ENCODE measurements at regions not wholly inside any gene's neighbourhood (a gene's known extent, or its start where the extent isn't known, plus 50 kb on each side); places are given as distances from the start of the nearest gene placed in this dataset.
"Not testable (repeated sequence)": the region's sequence is repeated elsewhere in the genome, so short reads cannot be mapped to it uniquely, and the experiment has no call there.

DNA sequence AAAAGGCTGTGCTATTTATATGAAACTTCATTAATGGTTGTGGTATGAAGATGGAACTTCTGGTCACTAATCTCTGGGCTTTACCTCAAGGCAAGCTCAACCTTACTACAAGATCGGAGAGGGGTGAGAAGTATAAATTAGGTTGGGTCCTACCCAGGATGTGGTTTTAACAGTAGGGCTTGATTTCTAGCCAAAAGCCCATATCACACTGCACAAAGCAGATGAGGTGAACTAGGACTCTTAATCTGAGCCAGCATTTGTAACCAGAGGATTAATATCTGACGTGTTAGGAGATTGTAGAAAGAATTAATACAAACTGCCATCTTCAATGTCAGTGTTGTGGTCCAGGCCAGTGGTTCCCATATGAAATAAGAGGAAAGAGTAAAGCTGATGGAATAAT, 86.4 kb upstream of the RGPD4 start:
- no peak overlapping the region for H3K4me2 ChIP-seq (ENCODE audit: low read length)
- no peaks in the 10 kb centered on the region for H3K27me3 ChIP-seq (ENCODE audit: low read depth, low read length)
- no peak overlapping the region for H2AFZ ChIP-seq (ENCODE audit: low read depth, low read length)
- H3K79me2 ChIP-seq (ENCODE audit: low read length), result no peaks in the 10 kb centered on the region
- H3K27ac ChIP-seq (ENCODE audit: low read length), result no peak overlapping the region
- no peak overlapping the region for H3K4me3 ChIP-seq (ENCODE audit: low read length)
- H3K9ac ChIP-seq (ENCODE audit: low read length), result no peak overlapping the region
- H3K9me3 ChIP-seq (ENCODE audit: insufficient read depth, low read length), result no peaks in the 10 kb centered on the region
- no peaks in the 10 kb centered on the region for H3K36me3 ChIP-seq (replicated peaks; ENCODE audit: low read depth, low read length)
- H3K4me1 ChIP-seq (ENCODE audit: low read length), result no peaks in the 10 kb centered on the region
- H4K20me1 ChIP-seq (ENCODE audit: insufficient read depth, low read length), result no peaks in the 10 kb centered on the region
- TF ChIP-seq, protein P1, sequence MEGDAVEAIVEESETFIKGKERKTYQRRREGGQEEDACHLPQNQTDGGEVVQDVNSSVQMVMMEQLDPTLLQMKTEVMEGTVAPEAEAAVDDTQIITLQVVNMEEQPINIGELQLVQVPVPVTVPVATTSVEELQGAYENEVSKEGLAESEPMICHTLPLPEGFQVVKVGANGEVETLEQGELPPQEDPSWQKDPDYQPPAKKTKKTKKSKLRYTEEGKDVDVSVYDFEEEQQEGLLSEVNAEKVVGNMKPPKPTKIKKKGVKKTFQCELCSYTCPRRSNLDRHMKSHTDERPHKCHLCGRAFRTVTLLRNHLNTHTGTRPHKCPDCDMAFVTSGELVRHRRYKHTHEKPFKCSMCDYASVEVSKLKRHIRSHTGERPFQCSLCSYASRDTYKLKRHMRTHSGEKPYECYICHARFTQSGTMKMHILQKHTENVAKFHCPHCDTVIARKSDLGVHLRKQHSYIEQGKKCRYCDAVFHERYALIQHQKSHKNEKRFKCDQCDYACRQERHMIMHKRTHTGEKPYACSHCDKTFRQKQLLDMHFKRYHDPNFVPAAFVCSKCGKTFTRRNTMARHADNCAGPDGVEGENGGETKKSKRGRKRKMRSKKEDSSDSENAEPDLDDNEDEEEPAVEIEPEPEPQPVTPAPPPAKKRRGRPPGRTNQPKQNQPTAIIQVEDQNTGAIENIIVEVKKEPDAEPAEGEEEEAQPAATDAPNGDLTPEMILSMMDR (IDR thresholded peaks at IDR 0.05; ENCODE audit: low read depth, low read length), result no peak
- TF ChIP-seq EZH2phosphoT487 (IDR thresholded peaks at IDR 0.05; ENCODE audit: low read depth), result no peak

DNA sequence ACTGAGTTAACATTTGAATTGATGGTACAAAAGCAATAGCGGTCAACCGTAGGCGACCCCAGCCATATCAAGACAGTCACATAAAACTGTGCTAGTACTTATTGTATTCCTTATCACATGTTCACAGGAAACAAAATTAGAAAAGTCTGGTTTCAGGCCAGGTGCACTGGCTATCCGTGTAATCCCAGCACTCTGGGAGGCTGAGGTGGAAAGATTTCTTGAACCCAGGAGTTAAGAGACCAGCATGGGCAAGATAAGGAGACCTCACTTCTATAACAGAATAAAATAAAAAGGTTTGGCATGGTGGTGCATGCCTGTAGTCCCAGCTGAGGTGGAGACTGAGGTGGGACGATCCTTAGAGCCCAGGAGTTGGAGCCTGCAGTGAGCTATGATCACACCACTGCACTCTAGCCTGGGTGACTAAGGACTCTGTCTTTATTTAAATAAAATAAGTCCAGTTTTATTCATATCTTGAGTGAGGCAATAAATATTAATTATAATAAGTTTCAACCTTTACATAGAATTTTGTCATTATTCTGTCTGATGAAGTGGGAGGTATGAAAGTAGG, 84.1 kb upstream of the RGPD4 start:
- Histone ChIP-seq H3K9ac (ENCODE audit: low read length) (no peak overlapping the region), H2AFZ (ENCODE audit: low read depth, low read length) (no peak overlapping the region), H3K4me2 (ENCODE audit: low read length) (no peak overlapping the region), H3K27ac (ENCODE audit: low read length) (no peak overlapping the region), H4K20me1 (ENCODE audit: insufficient read depth, low read length) (no peaks in the 10 kb centered on the region), H3K9me3 (ENCODE audit: insufficient read depth, low read length) (no peaks in the 10 kb centered on the region), H3K4me3 (ENCODE audit: low read length) (no peak overlapping the region), H3K79me2 (ENCODE audit: low read length) (no peaks in the 10 kb centered on the region), H3K4me1 (ENCODE audit: low read length) (no peaks in the 10 kb centered on the region), H3K36me3 (replicated peaks; ENCODE audit: low read depth, low read length) (no peaks in the 10 kb centered on the region), H3K27me3 (ENCODE audit: low read depth, low read length) (no peaks in the 10 kb centered on the region)
- TF ChIP-seq, protein P1 (IDR thresholded peaks at IDR 0.05; ENCODE audit: low read depth, low read length), result no peak
- no peak for TF ChIP-seq EZH2phosphoT487 (IDR thresholded peaks at IDR 0.05; ENCODE audit: low read depth)

DNA sequence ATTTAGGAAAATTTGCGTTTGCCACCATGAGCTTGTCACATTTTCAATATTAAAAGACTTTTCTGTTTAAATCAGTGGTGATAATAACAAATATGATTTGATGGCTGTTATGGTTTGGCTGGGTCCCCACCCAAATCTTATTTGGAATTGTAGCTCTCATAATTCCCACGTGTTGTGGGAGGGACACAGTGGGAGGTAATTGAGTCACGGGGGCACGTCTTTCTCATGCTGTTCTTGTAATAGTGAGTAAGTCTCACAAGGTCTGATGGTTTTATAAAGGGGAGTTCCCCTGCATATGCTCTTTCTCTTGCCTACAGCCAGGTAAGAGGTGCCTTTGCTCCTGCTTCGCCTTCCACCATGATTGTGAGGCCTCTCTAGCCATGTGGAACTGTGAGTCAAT, 83.4 kb upstream of the RGPD4 start:
- H3K79me2 ChIP-seq (ENCODE audit: low read length), result no peaks in the 10 kb centered on the region
- H3K9ac ChIP-seq (ENCODE audit: low read length), result no peak overlapping the region
- TF ChIP-seq EZH2phosphoT487 (IDR thresholded peaks at IDR 0.05; ENCODE audit: low read depth), result no peak
- TF ChIP-seq, protein P1 (IDR thresholded peaks at IDR 0.05; ENCODE audit: low read depth, low read length), result no peak
- no peak overlapping the region for H2AFZ ChIP-seq (ENCODE audit: low read depth, low read length)
- H3K36me3 ChIP-seq (replicated peaks; ENCODE audit: low read depth, low read length), result no peaks in the 10 kb centered on the region
- no peak overlapping the region for H3K4me2 ChIP-seq (ENCODE audit: low read length)
- H4K20me1 ChIP-seq (ENCODE audit: insufficient read depth, low read length), result no peaks in the 10 kb centered on the region
- H3K9me3 ChIP-seq (ENCODE audit: insufficient read depth, low read length), result no peaks in the 10 kb centered on the region
- no peaks in the 10 kb centered on the region for H3K4me1 ChIP-seq (ENCODE audit: low read length)
- no peak overlapping the region for H3K27ac ChIP-seq (ENCODE audit: low read length)
- H3K27me3 ChIP-seq (ENCODE audit: low read depth, low read length), result no peaks in the 10 kb centered on the region
- no peak overlapping the region for H3K4me3 ChIP-seq (ENCODE audit: low read length)

DNA sequence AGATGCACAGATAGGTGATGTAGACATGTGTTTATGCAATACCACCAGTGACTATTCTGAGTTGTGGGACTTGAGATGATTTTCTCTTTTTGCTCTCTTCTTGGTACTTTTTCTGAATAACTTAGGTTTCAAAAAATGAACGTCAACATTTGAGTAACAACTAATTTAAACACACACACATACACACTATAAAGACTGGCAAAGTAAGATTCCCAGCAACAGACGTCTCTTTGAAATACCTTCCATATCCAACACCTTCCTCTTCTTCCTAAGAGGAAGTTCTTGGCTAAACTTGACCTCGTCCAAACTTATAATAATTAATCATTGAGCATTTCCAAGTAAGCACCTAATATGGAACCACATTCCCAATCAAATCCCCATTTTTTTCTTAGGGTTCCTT, 81.6 kb upstream of the RGPD4 start:
- Histone ChIP-seq H3K27ac (ENCODE audit: low read length) (no peak overlapping the region), H3K4me3 (ENCODE audit: low read length) (no peak overlapping the region), H3K27me3 (ENCODE audit: low read depth, low read length) (no peaks in the 10 kb centered on the region), H3K4me2 (ENCODE audit: low read length) (no peak overlapping the region), H3K36me3 (replicated peaks; ENCODE audit: low read depth, low read length) (no peaks in the 10 kb centered on the region), H3K9ac (ENCODE audit: low read length) (no peak overlapping the region), H3K79me2 (ENCODE audit: low read length) (no peaks in the 10 kb centered on the region), H4K20me1 (ENCODE audit: insufficient read depth, low read length) (no peaks in the 10 kb centered on the region), H2AFZ (ENCODE audit: low read depth, low read length) (no peak overlapping the region), H3K9me3 (ENCODE audit: insufficient read depth, low read length) (no peaks in the 10 kb centered on the region), H3K4me1 (ENCODE audit: low read length) (no peaks in the 10 kb centered on the region)
- TF ChIP-seq EZH2phosphoT487 (IDR thresholded peaks at IDR 0.05; ENCODE audit: low read depth), result no peak
- TF ChIP-seq, protein P1 (IDR thresholded peaks at IDR 0.05; ENCODE audit: low read depth, low read length), result no peak

DNA sequence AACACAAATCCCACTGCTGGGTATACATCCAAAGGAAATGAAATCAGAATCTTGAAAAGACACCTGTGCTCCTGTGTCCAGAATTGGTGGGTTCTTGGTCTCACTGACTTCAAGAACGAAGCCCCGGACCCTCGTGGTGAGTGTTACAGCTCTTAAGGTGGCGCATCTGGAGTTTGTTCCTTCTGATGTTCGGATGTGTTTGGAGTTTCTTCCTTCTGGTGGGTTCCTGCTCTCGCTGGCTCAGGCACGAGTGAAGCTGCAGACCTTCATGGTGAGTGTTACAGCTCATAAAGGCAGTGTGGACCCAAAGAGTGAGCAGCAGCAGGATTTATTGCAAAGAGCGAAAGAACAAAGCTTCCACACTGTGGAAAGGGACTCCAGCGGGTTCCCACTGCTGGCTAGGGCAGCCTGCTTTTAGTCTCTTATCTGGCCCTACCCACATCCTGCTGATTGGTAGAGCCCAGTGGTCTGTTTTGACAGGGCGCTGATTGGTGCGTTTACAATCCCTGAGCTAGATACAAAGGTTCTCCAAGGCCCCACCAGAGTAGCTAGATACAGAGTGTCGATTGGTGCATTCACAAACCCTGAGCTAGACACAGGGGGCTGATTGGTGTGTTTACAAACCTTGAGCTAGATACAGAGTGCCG, 80.0 kb upstream of the RGPD4 start:
- not testable (repeated sequence) for H3K9me3 ChIP-seq (ENCODE audit: insufficient read depth, low read length); H4K20me1 ChIP-seq (ENCODE audit: insufficient read depth, low read length); H3K4me3 ChIP-seq (ENCODE audit: low read length); H3K79me2 ChIP-seq (ENCODE audit: low read length); H3K27ac ChIP-seq (ENCODE audit: low read length); H3K4me2 ChIP-seq (ENCODE audit: low read length); H3K9ac ChIP-seq (ENCODE audit: low read length); H3K36me3 ChIP-seq (replicated peaks; ENCODE audit: low read depth, low read length); H3K4me1 ChIP-seq (ENCODE audit: low read length); H3K27me3 ChIP-seq (ENCODE audit: low read depth, low read length); H2AFZ ChIP-seq (ENCODE audit: low read depth, low read length)

DNA sequence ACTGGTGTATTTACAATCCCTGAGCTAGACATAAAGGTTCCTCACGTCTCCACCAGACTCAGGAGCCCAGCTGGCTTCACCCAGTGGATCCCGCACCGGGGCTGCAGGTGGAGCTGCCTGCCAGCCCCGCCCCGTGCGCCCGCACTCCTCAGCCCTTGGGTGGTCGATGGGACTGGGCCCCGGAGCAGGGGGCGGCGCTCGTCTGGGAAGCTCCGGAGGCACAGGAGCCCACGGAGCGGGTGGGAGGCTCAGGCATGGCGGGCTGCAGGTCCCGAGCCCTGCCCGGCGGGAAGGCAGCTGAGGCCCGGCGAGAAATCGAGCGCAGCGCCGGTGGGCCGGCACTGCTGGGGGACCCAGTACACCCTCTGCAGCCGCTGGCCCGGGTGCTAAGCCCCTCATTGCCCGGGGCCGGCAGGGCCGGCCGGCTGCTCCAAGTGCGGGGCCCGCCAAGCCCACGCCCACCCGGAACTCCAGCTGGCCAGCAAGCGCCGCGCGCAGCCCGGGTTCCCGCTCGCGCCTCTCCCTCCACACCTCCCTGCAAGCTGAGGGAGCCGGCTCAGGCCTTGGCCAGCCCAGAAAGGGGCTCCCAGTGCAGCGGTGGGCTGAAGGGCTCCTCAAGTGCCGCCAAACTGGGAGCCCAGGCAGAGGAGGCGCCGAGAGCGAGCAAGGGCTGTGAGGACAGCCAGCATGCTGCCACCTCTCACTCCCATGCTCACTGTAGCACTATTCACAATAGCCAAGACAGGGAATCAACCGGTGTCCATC, 79.3 kb upstream of the RGPD4 start:
- not testable (repeated sequence) for H3K4me3 ChIP-seq (ENCODE audit: low read length); H3K79me2 ChIP-seq (ENCODE audit: low read length); H3K4me1 ChIP-seq (ENCODE audit: low read length); H4K20me1 ChIP-seq (ENCODE audit: insufficient read depth, low read length); H3K9me3 ChIP-seq (ENCODE audit: insufficient read depth, low read length); H3K27ac ChIP-seq (ENCODE audit: low read length); H3K36me3 ChIP-seq (replicated peaks; ENCODE audit: low read depth, low read length); H2AFZ ChIP-seq (ENCODE audit: low read depth, low read length); H3K4me2 ChIP-seq (ENCODE audit: low read length); H3K9ac ChIP-seq (ENCODE audit: low read length); H3K27me3 ChIP-seq (ENCODE audit: low read depth, low read length)
